GM12875 (cell line): ENCODE measurements at regions not wholly inside any gene's neighbourhood (a gene's known extent, or its start where the extent isn't known, plus 50 kb on each side); places are given as distances from the start of the nearest gene placed in this dataset.
"Not testable (repeated sequence)": the region's sequence is repeated elsewhere in the genome, so short reads cannot be mapped to it uniquely, and the experiment has no call there.

Experiments
- H3K4me3 ChIP-seq: one replicate; pipeline ENCODE4 v1.5.1; 2011; ENCODE audit warnings: low read depth, low read length, control low read depth
- CTCF ChIP-seq: IDR thresholded peaks from 2 replicates; pipeline ENCODE4 v1.5.1; 2011; ENCODE audit warnings: low read depth, mild to moderate bottlenecking, control low read depth, inconsistent platforms, low read length, moderate library complexity, borderline replicate concordance; ENCODE audit not compliant: insufficient read depth

GRCh38 chr2:221731432-221732145 is 159.5 kb upstream of the EPHA4 start:
- no peak for TF ChIP-seq CTCF
- no peak overlapping the region for H3K4me3 ChIP-seq

- no peak for TF ChIP-seq CTCF
- H3K4me3 ChIP-seq, result no peak overlapping the region
Observed at GRCh38 chr2:221726894-221727513, 154.9 kb upstream of the EPHA4 start.

- H3K4me3 ChIP-seq, result no peak overlapping the region
- TF ChIP-seq CTCF, result no peak
Observed at GRCh38 chr2:221724631-221725203, 152.6 kb upstream of the EPHA4 start.

GRCh38 chr2:221724117-221724516 is 152.0 kb upstream of the EPHA4 start:
- not testable (repeated sequence) for H3K4me3 ChIP-seq

- H3K4me3 ChIP-seq, result no peak overlapping the region
- no peak for TF ChIP-seq CTCF
Observed at GRCh38 chr2:221716426-221717303, 144.6 kb upstream of the EPHA4 start.

GRCh38 chr2:221715523-221716247 is 143.6 kb upstream of the EPHA4 start:
- H3K4me3 ChIP-seq, result no peak overlapping the region
- TF ChIP-seq CTCF, result no peak

- TF ChIP-seq CTCF, result no peak
- H3K4me3 ChIP-seq, result no peak overlapping the region
Observed at GRCh38 chr2:221710744-221711143, 138.6 kb upstream of the EPHA4 start.
